ENCODE measurements at regions not wholly inside any gene's neighbourhood (a gene's known extent, or its start where the extent isn't known, plus 50 kb on each side); places are given as distances from the start of the nearest gene placed in this dataset.

GRCh38 chr13:42394361-42394708 is 122.4 kb downstream of the AKAP11 start:
- H4K20me1 ChIP-seq (replicated peaks in 1 of 2; ENCODE audit: control insufficient read depth in 1 of 2, insufficient read depth in 2 of 2, low read length in 2 of 2), result no peaks in the 10 kb centered on the region
- FAIRE-seq (no peak), DNase-seq (ENCODE audit: low read depth in 1 of 2, low spot score in 2 of 2) (no peak)
- no peak overlapping the region for H4K5ac ChIP-seq (ENCODE audit: insufficient read length, low read depth, low read length)
- no peak overlapping the region for H2AFZ ChIP-seq (ENCODE audit: low read length)
- no peak overlapping the region for H3K9ac ChIP-seq (replicated peaks in 1 of 4; ENCODE audit: extremely low read depth in 1 of 4, low read depth in 3 of 4, low read length in 3 of 4)
- no peaks in the 10 kb centered on the region for H3K9me3 ChIP-seq (ENCODE audit: insufficient read depth in 2 of 2, low read depth in 1 of 2, low read length in 1 of 2)
- TF ChIP-seq RAD21 (IDR thresholded peaks at IDR 0.05 in 1 of 2, conservative IDR thresholded peaks at IDR 0.05 in 1 of 2; ENCODE audit: low read depth in 2 of 2, low read length in 2 of 2), result no peak
- TF ChIP-seq EGR1 (IDR thresholded peaks at IDR 0.05; ENCODE audit: borderline replicate concordance, low read depth, low read length), result no peak
- no peak for TF ChIP-seq ATF3 (IDR thresholded peaks at IDR 0.05; ENCODE audit: insufficient read depth, low read depth, low read length)
- no peak for TF ChIP-seq SP2 (IDR thresholded peaks at IDR 0.05; ENCODE audit: low read length)
- H2BK15ac ChIP-seq (ENCODE audit: low read length), result no peak overlapping the region
- no peak overlapping the region for H3K23ac ChIP-seq (ENCODE audit: insufficient read length)
- no peak overlapping the region for H4K91ac ChIP-seq (replicated peaks; ENCODE audit: insufficient read length, low read length)
- H3K27ac ChIP-seq (ENCODE audit: low read depth, low read length), result no peak overlapping the region
- no peak overlapping the region for H2BK120ac ChIP-seq (replicated peaks; ENCODE audit: low read depth, low read length)
- H3K79me1 ChIP-seq (ENCODE audit: low read depth, low read length), result no peaks in the 10 kb centered on the region
- no peaks in the 10 kb centered on the region for H3K23me2 ChIP-seq (ENCODE audit: low read depth, low read length)
- H3K4me3 ChIP-seq (ENCODE audit: extremely low read depth in 1 of 4, insufficient read depth in 2 of 4, low read depth in 3 of 4, low read length in 4 of 4), result no peak overlapping the region
- no peak overlapping the region for H2BK20ac ChIP-seq (ENCODE audit: low read length)
- no peak overlapping the region for H3K56ac ChIP-seq (replicated peaks; ENCODE audit: insufficient read length, low read depth, low read length)
- no peaks in the 10 kb centered on the region for H3K36me3 ChIP-seq (ENCODE audit: control insufficient read depth in 2 of 4, insufficient read depth in 4 of 4, low read length in 3 of 4)
- H3K14ac ChIP-seq (ENCODE audit: insufficient read length), result no peak overlapping the region
- WGBS, 2 experiments (ENCODE audit: extremely low coverage in 1 of 2, insufficient coverage in 1 of 2, insufficient read length in 1 of 2, insufficient replicate concordance in 2 of 2, low coverage in 1 of 2, low lambda C conversion rate in 2 of 2, missing lambda C conversion rate in 1 of 2), result 99% methylated on average over 4 of the region's 4 CpGs; no CpG with 5 or more reads in 1 of the 2 experiments
- no peaks in the 10 kb centered on the region for H3K27me3 ChIP-seq (replicated peaks in 1 of 4; ENCODE audit: control insufficient read depth in 3 of 4, extremely low read depth in 1 of 4, insufficient read depth in 3 of 4, low read length in 3 of 4)
- no peaks in the 10 kb centered on the region for H3K4me1 ChIP-seq (replicated peaks in 1 of 4; ENCODE audit: control insufficient read depth in 3 of 4, insufficient read depth in 4 of 4, low read length in 3 of 4)
- H4K8ac ChIP-seq (ENCODE audit: extremely low read depth, insufficient read depth, low read length), result no peak overlapping the region
- no peak overlapping the region for H2BK12ac ChIP-seq (ENCODE audit: low read depth, low read length)
- no peak overlapping the region for H3K4me2 ChIP-seq (ENCODE audit: insufficient read depth in 1 of 2, low read depth in 2 of 2, low read length in 2 of 2)
- no peak overlapping the region for H2BK5ac ChIP-seq (ENCODE audit: low read depth, low read length)
- no peak overlapping the region for H2AK5ac ChIP-seq (ENCODE audit: low read depth, low read length)
- ChIA-PET POLR2A (ENCODE audit: partially characterized antibody) (no interaction called here), CTCF (ENCODE audit: partially characterized antibody) (no interaction called here)
- no peaks in the 10 kb centered on the region for H3K79me2 ChIP-seq (ENCODE audit: control insufficient read depth in 1 of 2, insufficient read depth in 2 of 2, low read length in 2 of 2)
- H3K18ac ChIP-seq (ENCODE audit: extremely low read depth, low read length), result no peak overlapping the region
- H3K4ac ChIP-seq (replicated peaks; ENCODE audit: insufficient read length, low read depth, low read length), result no peak overlapping the region

Measured in H1 (cell line).